ENCODE measurements at regions not wholly inside any gene's neighbourhood (a gene's known extent, or its start where the extent isn't known, plus 50 kb on each side); places are given as distances from the start of the nearest gene placed in this dataset.
"Not testable (repeated sequence)": the region's sequence is repeated elsewhere in the genome, so short reads cannot be mapped to it uniquely, and the experiment has no call there.

GRCh38 chr9:100811643-100812042 lies 216.9 kb upstream of the PLPPR1 start:
- Histone ChIP-seq H3K36me3 (replicated peaks; ENCODE audit: low read depth, low read length) (no peaks in the 10 kb centered on the region), H3K9me3 (ENCODE audit: insufficient read depth, low read length) (no peaks in the 10 kb centered on the region), H3K27ac (ENCODE audit: low read length) (no peak overlapping the region), H2AFZ (ENCODE audit: low read depth, low read length) (no peak overlapping the region), H3K4me1 (ENCODE audit: low read length) (no peaks in the 10 kb centered on the region), H3K27me3 (ENCODE audit: low read depth, low read length) (no peaks in the 10 kb centered on the region), H3K9ac (ENCODE audit: low read length) (no peak overlapping the region), H3K4me2 (ENCODE audit: low read length) (no peak overlapping the region), H3K79me2 (ENCODE audit: low read length) (no peaks in the 10 kb centered on the region), H4K20me1 (ENCODE audit: insufficient read depth, low read length) (no peaks in the 10 kb centered on the region), H3K4me3 (ENCODE audit: low read length) (no peak overlapping the region)
- TF ChIP-seq CTCF (IDR thresholded peaks at IDR 0.05; ENCODE audit: low read depth, low read length) (no peak), EZH2phosphoT487 (IDR thresholded peaks at IDR 0.05; ENCODE audit: low read depth) (no peak)

- H3K9ac ChIP-seq (ENCODE audit: low read length) = no peak overlapping the region
- H4K20me1 ChIP-seq (ENCODE audit: insufficient read depth, low read length) = no peaks in the 10 kb centered on the region
- H3K4me1 ChIP-seq (ENCODE audit: low read length) = no peaks in the 10 kb centered on the region
- no peak overlapping the region for H2AFZ ChIP-seq (ENCODE audit: low read depth, low read length)
- no peaks in the 10 kb centered on the region for H3K9me3 ChIP-seq (ENCODE audit: insufficient read depth, low read length)
- H3K4me3 ChIP-seq (ENCODE audit: low read length) = no peak overlapping the region
- TF ChIP-seq EZH2phosphoT487 (IDR thresholded peaks at IDR 0.05; ENCODE audit: low read depth) = no peak
- no peak for TF ChIP-seq CTCF (IDR thresholded peaks at IDR 0.05; ENCODE audit: low read depth, low read length)
- H3K36me3 ChIP-seq (replicated peaks; ENCODE audit: low read depth, low read length) = no peaks in the 10 kb centered on the region
- H3K4me2 ChIP-seq (ENCODE audit: low read length) = no peak overlapping the region
- no peak overlapping the region for H3K27ac ChIP-seq (ENCODE audit: low read length)
- no peaks in the 10 kb centered on the region for H3K27me3 ChIP-seq (ENCODE audit: low read depth, low read length)
- no peaks in the 10 kb centered on the region for H3K79me2 ChIP-seq (ENCODE audit: low read length)
Observed at GRCh38 chr9:100813871-100814270, 214.7 kb upstream of the PLPPR1 start.

GRCh38 chr9:100819980-100820379 lies 208.5 kb upstream of the PLPPR1 start:
- Histone ChIP-seq H4K20me1 (ENCODE audit: insufficient read depth, low read length) (no peaks in the 10 kb centered on the region), H2AFZ (ENCODE audit: low read depth, low read length) (no peak overlapping the region), H3K4me2 (ENCODE audit: low read length) (no peak overlapping the region), H3K9me3 (ENCODE audit: insufficient read depth, low read length) (no peaks in the 10 kb centered on the region), H3K4me3 (ENCODE audit: low read length) (no peak overlapping the region), H3K36me3 (replicated peaks; ENCODE audit: low read depth, low read length) (no peaks in the 10 kb centered on the region), H3K79me2 (ENCODE audit: low read length) (no peaks in the 10 kb centered on the region), H3K27ac (ENCODE audit: low read length) (no peak overlapping the region), H3K9ac (ENCODE audit: low read length) (no peak overlapping the region), H3K27me3 (ENCODE audit: low read depth, low read length) (no peaks in the 10 kb centered on the region), H3K4me1 (ENCODE audit: low read length) (no peaks in the 10 kb centered on the region)
- TF ChIP-seq EZH2phosphoT487 (IDR thresholded peaks at IDR 0.05; ENCODE audit: low read depth) (no peak), CTCF (IDR thresholded peaks at IDR 0.05; ENCODE audit: low read depth, low read length) (peak; percentile 5; the same call in 1 of the 2 replicates)

- not testable (repeated sequence) for H3K9ac ChIP-seq (ENCODE audit: low read length); H3K27ac ChIP-seq (ENCODE audit: low read length); H3K4me3 ChIP-seq (ENCODE audit: low read length); H2AFZ ChIP-seq (ENCODE audit: low read depth, low read length); H4K20me1 ChIP-seq (ENCODE audit: insufficient read depth, low read length); H3K79me2 ChIP-seq (ENCODE audit: low read length); H3K9me3 ChIP-seq (ENCODE audit: insufficient read depth, low read length); H3K36me3 ChIP-seq (replicated peaks; ENCODE audit: low read depth, low read length); H3K4me1 ChIP-seq (ENCODE audit: low read length); H3K27me3 ChIP-seq (ENCODE audit: low read depth, low read length); H3K4me2 ChIP-seq (ENCODE audit: low read length)
Observed at GRCh38 chr9:100833035-100833434, 195.5 kb upstream of the PLPPR1 start.

GRCh38 chr9:100838857-100839256 lies 189.7 kb upstream of the PLPPR1 start:
- Histone ChIP-seq H3K27ac (ENCODE audit: low read length) (no peak overlapping the region), H3K4me2 (ENCODE audit: low read length) (no peak overlapping the region), H3K9ac (ENCODE audit: low read length) (no peak overlapping the region), H2AFZ (ENCODE audit: low read depth, low read length) (no peak overlapping the region), H3K4me1 (ENCODE audit: low read length) (no peaks in the 10 kb centered on the region), H3K4me3 (ENCODE audit: low read length) (no peak overlapping the region), H3K36me3 (replicated peaks; ENCODE audit: low read depth, low read length) (no peaks in the 10 kb centered on the region), H3K27me3 (ENCODE audit: low read depth, low read length) (no peaks in the 10 kb centered on the region), H3K79me2 (ENCODE audit: low read length) (no peaks in the 10 kb centered on the region), H4K20me1 (ENCODE audit: insufficient read depth, low read length) (no peaks in the 10 kb centered on the region), H3K9me3 (ENCODE audit: insufficient read depth, low read length) (no peaks in the 10 kb centered on the region)
- TF ChIP-seq CTCF (IDR thresholded peaks at IDR 0.05; ENCODE audit: low read depth, low read length) = no peak
- TF ChIP-seq EZH2phosphoT487 (IDR thresholded peaks at IDR 0.05; ENCODE audit: low read depth) = no peak

All from OCI-LY3 (cell line).